Adrenal gland (tissue), 5 donors: ENCODE measurements at regions not wholly inside any gene's neighbourhood (a gene's known extent, or its start where the extent isn't known, plus 50 kb on each side); places are given as distances from the start of the nearest gene placed in this dataset.

ENCODE experiments used
- CTCF ChIP-seq, 6 experiments: fragments of 450-650 bp in 4 of 6; fragments of 200-600 bp in 2 of 6; sonication (generic) in 1 of 6; IDR thresholded peaks; 1 replicate in 5 of 6; 2 replicates in 1 of 6; pipeline versions ENCODE4 v1.5.1 to v1.8.0; 2016 to 2021; ENCODE audit warnings: antibody characterized with exemption in 6 of 6, mild to moderate bottlenecking in 2 of 6, moderate library complexity in 1 of 6
- POLR2A ChIP-seq, 2 donors: fragments of 450-650 bp; IDR thresholded peaks; one replicate each; pipeline ENCODE4 v1.6.1; 2017; ENCODE audit warnings: antibody characterized with exemption in 2 of 2, mild to moderate bottlenecking in 2 of 2, moderate library complexity in 1 of 2
- donor health status: DM: no; HTN: no; CAD: no.

- TF ChIP-seq POLR2A (IDR thresholded peaks at IDR 0.05), result no peak
- no peak for TF ChIP-seq CTCF (IDR thresholded peaks at IDR 0.05)
These were observed 311.0 kb downstream of the CBLN2 start for GRCh38 chr18:72233106-72233505.
